Caco-2 (cell line): ENCODE measurements at regions not wholly inside any gene's neighbourhood (a gene's known extent, or its start where the extent isn't known, plus 50 kb on each side); places are given as distances from the start of the nearest gene placed in this dataset.
"Not testable (repeated sequence)": the region's sequence is repeated elsewhere in the genome, so short reads cannot be mapped to it uniquely, and the experiment has no call there.

Experiments
- BruUV-seq: library from RNA; stranded (reverse); fragments of 400-500 nt; replicated peaks from 2 replicates; lab custom pipeline; 2021; lab: Mats Ljungman, UMichigan
- CTCF ChIA-PET: fragments of 300-600 bp; sonication (Branson Sonifier 250); formaldehyde crosslinking; loops from one replicate; lab custom pipeline; 2022; ENCODE audit warnings: antibody characterized with exemption; lab: Charles Lee
- POLR2A ChIA-PET: fragments of 300-600 bp; sonication (Branson Sonifier 250); formaldehyde crosslinking; loops from one replicate; lab custom pipeline; 2022; ENCODE audit warnings: antibody characterized with exemption; lab: Charles Lee
- DNase-seq, 2 experiments: peaks; one replicate each; pipeline versions ENCODE4 v3.0.0 to v3.0.0-alpha.2; 2020 to 2022
- H3K27me3 ChIP-seq: replicated peaks from 2 replicates; pipeline ENCODE4 v1.6.0; 2011; ENCODE audit warnings: low read length; ENCODE audit not compliant: control insufficient read depth, insufficient read depth
- H3K36me3 ChIP-seq: 2 replicates; pipeline ENCODE4 v1.5.1; 2011; ENCODE audit warnings: low read length; ENCODE audit not compliant: control insufficient read depth, insufficient read depth
- H3K4me1 ChIP-seq: fragments of 250-450 bp; sonication (Bioruptor Pico); 2 replicates; pipeline ENCODE4 v1.5.1; 2020; ENCODE audit warnings: mild to moderate bottlenecking
- H3K4me3 ChIP-seq: 2 replicates; pipeline ENCODE4 v1.5.1; 2011; ENCODE audit warnings: low read depth, mild to moderate bottlenecking, control low read depth, low read length
- H3K9me3 ChIP-seq: fragments of 250-450 bp; sonication (Bioruptor Pico); 2 replicates; pipeline ENCODE4 v1.5.1; 2020; ENCODE audit warnings: mild to moderate bottlenecking, moderate library complexity
- H3K27ac Mint-ChIP-seq: one replicate; pipeline ENCODE4 v1.8.0; 2022; ENCODE audit warnings: mixed read lengths; ENCODE audit not compliant: unreplicated experiment
- H3K27me3 Mint-ChIP-seq: one replicate; pipeline ENCODE4 v1.8.0; 2022; ENCODE audit warnings: mixed read lengths; ENCODE audit not compliant: insufficient read depth, unreplicated experiment
- H3K36me3 Mint-ChIP-seq: one replicate; pipeline ENCODE4 v1.8.0; 2022; ENCODE audit warnings: mild to moderate bottlenecking, mixed read lengths; ENCODE audit not compliant: insufficient read depth, unreplicated experiment
- H3K4me1 Mint-ChIP-seq: one replicate; pipeline ENCODE4 v1.8.0; 2022; ENCODE audit warnings: low read depth, mixed read lengths; ENCODE audit not compliant: unreplicated experiment
- H3K4me3 Mint-ChIP-seq: one replicate; pipeline ENCODE4 v1.8.0; 2022; ENCODE audit warnings: mild to moderate bottlenecking, moderate library complexity, mixed read lengths; ENCODE audit not compliant: unreplicated experiment
- H3K9me3 Mint-ChIP-seq: one replicate; pipeline ENCODE4 v1.8.0; 2022; ENCODE audit warnings: mixed read lengths; ENCODE audit not compliant: unreplicated experiment
- CTCF ChIP-seq, 2 experiments: fragments of 200-600 bp in 1 of 2; IDR thresholded peaks; 1 replicate in 1 of 2; 2 replicates in 1 of 2; pipeline versions ENCODE4 v1.5.1 to v1.8.0; 2011 to 2022; ENCODE audit warnings: antibody characterized with exemption in 1 of 2, control low read depth in 1 of 2, inconsistent platforms in 1 of 2, low read depth in 1 of 2, low read length in 1 of 2, mild to moderate bottlenecking in 1 of 2, moderate library complexity in 1 of 2; ENCODE audit not compliant: insufficient read depth in 1 of 2, severe bottlenecking in 1 of 2, unreplicated experiment in 1 of 2
- intact Hi-C: fragments of 100-400 bp; cut with micrococcal nuclease; formaldehyde crosslinking; loops from one replicate; pipeline ENCODE4 v1.10.0; 2022; ENCODE audit not compliant: unreplicated experiment

DNA sequence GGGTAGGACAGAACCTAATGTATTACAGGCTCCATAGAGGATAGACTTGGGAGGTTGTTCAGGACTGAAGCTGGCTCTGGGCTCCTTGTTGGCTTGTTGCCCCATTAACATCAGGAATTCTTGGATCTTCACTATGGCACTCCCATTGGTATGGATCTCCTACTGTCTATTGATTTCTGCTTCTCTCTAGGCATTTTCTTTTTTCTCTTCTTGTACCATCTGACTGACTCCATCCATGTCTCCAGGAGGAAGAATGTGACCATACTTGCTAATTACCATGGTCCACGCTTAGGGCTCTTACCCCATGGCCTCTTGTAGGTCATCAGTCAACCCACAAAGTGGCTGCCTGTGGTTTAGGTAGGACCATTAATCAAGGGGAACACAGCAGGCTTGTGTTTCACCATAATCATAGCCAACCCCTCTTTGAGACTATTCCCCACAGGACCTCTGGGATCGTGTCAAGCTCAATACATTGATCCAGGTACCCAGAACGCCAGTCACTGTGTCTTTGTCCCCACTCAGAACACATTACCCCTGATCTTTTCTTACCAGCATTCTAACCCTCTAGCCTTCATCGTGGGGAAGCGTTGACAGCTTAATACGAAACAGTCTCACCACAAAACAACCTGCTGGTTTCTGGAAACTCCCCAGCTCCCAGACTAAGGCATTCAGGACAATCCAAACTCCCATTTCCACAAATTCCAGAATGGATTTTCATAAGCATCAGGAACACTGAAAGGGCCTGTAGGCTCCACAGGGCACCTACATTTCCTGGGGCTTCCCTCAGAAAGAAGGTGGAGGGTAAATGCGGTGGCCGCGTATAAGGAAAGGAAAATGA lies 97.1 kb downstream of the ETS2 start:
- Mint-ChIP-seq H3K4me3 (no peak overlapping the region), H3K36me3 (no peaks in the 10 kb centered on the region), H3K9me3 (peaks cover 9% of the 10 kb centered on the region), H3K27ac (no peak overlapping the region), H3K4me1 (peaks cover 7% of the 10 kb centered on the region), H3K27me3 (no peaks in the 10 kb centered on the region)
- POLR2A ChIA-PET, result no interaction called here
- CTCF ChIA-PET, result no interaction called here
- no peaks in the 10 kb centered on the region for H3K36me3 ChIP-seq
- H3K27me3 ChIP-seq, result no peaks in the 10 kb centered on the region
- H3K4me1 ChIP-seq, result peaks cover 10% of the 10 kb centered on the region
- intact Hi-C loops, result no loop called here
- H3K9me3 ChIP-seq, result no peaks in the 10 kb centered on the region
- no peak overlapping the region for H3K4me3 ChIP-seq
- no peak for TF ChIP-seq CTCF (IDR thresholded peaks at IDR 0.05; ENCODE audit: insufficient read depth in 1 of 2, low read depth in 1 of 2, low read length in 1 of 2, severe bottlenecking in 1 of 2, unreplicated experiment in 1 of 2)
- BruUV-seq, result no TSS peak
- DNase-seq, result no peak

- Mint-ChIP-seq H3K4me1 (no peaks in the 10 kb centered on the region), H3K36me3 (no peaks in the 10 kb centered on the region), H3K27ac (no peak overlapping the region), H3K4me3 (no peak overlapping the region), H3K27me3 (no peaks in the 10 kb centered on the region), H3K9me3 (peaks cover 8% of the 10 kb centered on the region)
- H3K4me1 ChIP-seq, result no peaks in the 10 kb centered on the region
- no peaks in the 10 kb centered on the region for H3K36me3 ChIP-seq
- intact Hi-C loops, result no loop called here
- H3K9me3 ChIP-seq, result no peaks in the 10 kb centered on the region
- no peak for DNase-seq
- BruUV-seq, result no TSS peak
- CTCF ChIA-PET, result no interaction called here
- H3K4me3 ChIP-seq, result no peak overlapping the region
- no peak for TF ChIP-seq CTCF (IDR thresholded peaks at IDR 0.05; ENCODE audit: insufficient read depth in 1 of 2, low read depth in 1 of 2, low read length in 1 of 2, severe bottlenecking in 1 of 2, unreplicated experiment in 1 of 2)
- POLR2A ChIA-PET, result no interaction called here
- no peaks in the 10 kb centered on the region for H3K27me3 ChIP-seq
These were observed 94.8 kb downstream of the ETS2 start for GRCh38 chr21:38900499-38900898.

DNA sequence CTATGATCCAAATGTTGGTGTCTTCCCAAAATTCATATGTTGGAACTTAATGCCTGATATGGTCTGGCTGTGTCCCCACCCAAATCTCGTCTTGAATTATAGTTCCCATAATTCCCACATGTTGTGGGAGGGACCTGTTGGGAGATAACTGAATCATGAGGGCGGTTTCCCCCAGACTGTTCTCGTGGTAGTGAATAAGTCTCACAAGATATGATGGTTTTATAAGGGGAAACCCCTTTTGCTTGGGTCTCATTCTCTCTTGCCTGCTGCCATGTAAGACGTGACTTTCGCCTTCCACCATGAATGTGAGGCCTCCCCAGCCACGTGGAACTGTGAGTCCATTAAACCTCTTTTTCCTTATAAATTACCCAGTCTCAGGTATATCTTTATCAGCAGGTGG lies 94.3 kb downstream of the ETS2 start:
- H3K4me1 ChIP-seq, H3K4me3 ChIP-seq, intact Hi-C loops, H3K27me3 ChIP-seq, H3K9me3 Mint-ChIP-seq, H3K36me3 ChIP-seq, H3K27ac Mint-ChIP-seq, H3K27me3 Mint-ChIP-seq, POLR2A ChIA-PET, H3K4me1 Mint-ChIP-seq, BruUV-seq, CTCF ChIA-PET, H3K4me3 Mint-ChIP-seq, H3K36me3 Mint-ChIP-seq, DNase-seq, H3K9me3 ChIP-seq: not testable (repeated sequence)
